B cell (primary cell): ENCODE measurements at regions not wholly inside any gene's neighbourhood (a gene's known extent, or its start where the extent isn't known, plus 50 kb on each side); places are given as distances from the start of the nearest gene placed in this dataset.

Experiments used
- ATAC-seq: fragments of 200-7000 bp; cut with Tn5 transposase; one replicate; pipeline ENCODE4 v1.10.0; 2021; ENCODE audit warnings: low read depth, mild to moderate bottlenecking, moderate number of reproducible peaks, moderate library complexity
- CTCF ChIA-PET: fragments of 350-600 bp; sonication (Branson Sonifier 250); formaldehyde crosslinking; loops from one replicate; lab custom pipeline; 2021; ENCODE audit warnings: antibody characterized with exemption, inconsistent platforms; lab: Charles Lee
- POLR2A ChIA-PET: fragments of 350-600 bp; sonication (Branson Sonifier 250); formaldehyde crosslinking; loops from one replicate; lab custom pipeline; 2021; ENCODE audit warnings: antibody characterized with exemption; lab: Charles Lee
- DNase-seq: peaks from one replicate; pipeline ENCODE4 v3.0.0; 2013
- H2AFZ ChIP-seq: 2 replicates; pipeline ENCODE4 v1.6.1; 2012; ENCODE audit warnings: mild to moderate bottlenecking, low read depth, low read length; ENCODE audit not compliant: insufficient read depth, poor library complexity, severe bottlenecking
- H3K27ac ChIP-seq, 2 donors: 1 replicate in 1 of 2; 2 replicates in 1 of 2; pipeline ENCODE4 v1.5.1; 2012 to 2013; ENCODE audit warnings: low read length in 2 of 2, mild to moderate bottlenecking in 2 of 2, moderate library complexity in 1 of 2
- H3K27me3 ChIP-seq, 4 experiments: fragments of 200-600 bp in 1 of 4; sonication (generic) in 1 of 4; replicated peaks in 1 of 4; 1 replicate in 2 of 4; 2 replicates in 2 of 4; pipeline versions ENCODE4 v1.6.1 to v1.7.0; 2013 to 2016; ENCODE audit warnings: low read length in 3 of 4, mild to moderate bottlenecking in 2 of 4, mixed read lengths in 1 of 4, moderate library complexity in 1 of 4; ENCODE audit not compliant: insufficient read depth in 4 of 4, control insufficient read depth in 3 of 4; ENCODE audit errors: control extremely low read depth in 1 of 4
- H3K36me3 ChIP-seq, 2 experiments: replicated peaks in 1 of 2; 1 replicate in 1 of 2; 2 replicates in 1 of 2; pipeline versions ENCODE4 v1.6.1 to v1.7.1; 2013; ENCODE audit warnings: low read length in 1 of 2; ENCODE audit not compliant: insufficient read depth in 2 of 2, control insufficient read depth in 1 of 2; ENCODE audit errors: control extremely low read depth in 1 of 2, extremely low read depth in 1 of 2
- H3K4me1 ChIP-seq, 2 donors: fragments of 200-600 bp in 1 of 2; sonication (generic) in 1 of 2; 1 replicate in 1 of 2; 2 replicates in 1 of 2; pipeline versions ENCODE4 v1.5.1 to v1.6.1; 2013 to 2017; ENCODE audit warnings: low read length in 2 of 2; ENCODE audit not compliant: control insufficient read depth in 2 of 2, insufficient read depth in 2 of 2
- H3K4me2 ChIP-seq: replicated peaks from 2 replicates; pipeline ENCODE3; 2012; ENCODE audit warnings: mild to moderate bottlenecking, low read depth, low read length; ENCODE audit not compliant: poor library complexity, severe bottlenecking
- H3K4me3 ChIP-seq, 5 experiments: fragments of 200-600 bp in 1 of 5; sonication (generic) in 1 of 5; 1 replicate in 3 of 5; 2 replicates in 2 of 5; pipeline versions ENCODE4 v1.5.1 to v1.7.0; 2011 to 2016; ENCODE audit warnings: low read length in 4 of 5, mild to moderate bottlenecking in 4 of 5, low read depth in 2 of 5, control low read depth in 1 of 5, moderate library complexity in 1 of 5; ENCODE audit not compliant: insufficient read depth in 1 of 5; ENCODE audit errors: control extremely low read depth in 1 of 5, extremely low read depth in 1 of 5
- H3K79me2 ChIP-seq: fragments of 200-600 bp; sonication (generic); one replicate; pipeline ENCODE4 v1.6.0; 2016; ENCODE audit warnings: low read length; ENCODE audit not compliant: control insufficient read depth, insufficient read depth
- H3K9ac ChIP-seq: fragments of 200-600 bp; sonication (generic); 2 replicates; pipeline ENCODE4 v1.6.1; 2017; ENCODE audit warnings: mild to moderate bottlenecking, low read length, moderate library complexity
- H3K9me3 ChIP-seq, 3 donors: one replicate each; pipeline versions ENCODE4 v1.6.1 to v1.7.1; 2013; ENCODE audit warnings: low read length in 2 of 3; ENCODE audit not compliant: control insufficient read depth in 2 of 3, insufficient read depth in 1 of 3; ENCODE audit errors: control extremely low read depth in 1 of 3
- H4K20me1 ChIP-seq: 2 replicates; pipeline ENCODE4 v1.6.0; 2012; ENCODE audit warnings: mild to moderate bottlenecking, low read length; ENCODE audit not compliant: insufficient read depth, control insufficient read depth, poor library complexity, severe bottlenecking
- H3K27ac Mint-ChIP-seq: one replicate; pipeline ENCODE4 v1.8.0; 2021; ENCODE audit warnings: mixed read lengths
- H3K27me3 Mint-ChIP-seq: one replicate; pipeline ENCODE4 v1.8.0; 2021; ENCODE audit warnings: mixed read lengths
- H3K4me1 Mint-ChIP-seq: one replicate; pipeline ENCODE4 v1.8.0; 2021; ENCODE audit warnings: mixed read lengths
- H3K4me3 Mint-ChIP-seq: one replicate; pipeline ENCODE4 v1.8.0; 2021; ENCODE audit warnings: mixed read lengths
- H3K9me3 Mint-ChIP-seq: one replicate; pipeline ENCODE4 v1.8.0; 2022; ENCODE audit warnings: mixed read lengths; ENCODE audit not compliant: insufficient read depth
- EZH2 ChIP-seq: IDR thresholded peaks from 2 replicates; pipeline ENCODE4 v1.6.1; 2012; ENCODE audit warnings: borderline replicate concordance, low read depth, mild to moderate bottlenecking, moderate library complexity, low read length; ENCODE audit not compliant: insufficient read depth, poor library complexity, severe bottlenecking
- WGBS: methylation state at CpG from one replicate; pipeline ENCODE4 v1.1.5; 2013; ENCODE audit warnings: missing lambda C conversion rate; ENCODE audit not compliant: insufficient coverage; 5-methylcytosine and 5-hydroxymethylcytosine counted together
- intact Hi-C: fragments of 100-400 bp; cut with micrococcal nuclease; formaldehyde crosslinking; loops from one replicate; pipeline ENCODE4 v1.10.0; 2022
- TF ChIP-seq, protein P1 (sequence below): fragments of 200-600 bp; IDR thresholded peaks from one replicate; pipeline ENCODE4 v1.8.0; 2022; ENCODE audit warnings: antibody characterized with exemption, mild to moderate bottlenecking

GRCh38 chr3:115254492-115255196, 107.6 kb upstream of the ZBTB20 start:
- Histone ChIP-seq H4K20me1 (no peaks in the 10 kb centered on the region), H3K36me3 (no peaks in the 10 kb centered on the region), H3K27me3 (no peaks in the 10 kb centered on the region), H3K4me2 (no peak overlapping the region), H3K27ac (no peak overlapping the region), H3K9ac (no peak overlapping the region), H3K4me3 (no peak overlapping the region), H2AFZ (no peak overlapping the region), H3K4me1 (no peaks in the 10 kb centered on the region), H3K9me3 (peaks cover 0 to 15% (median 0%) of the 10 kb centered on the region in 3 donors), H3K79me2 (no peaks in the 10 kb centered on the region)
- Mint-ChIP-seq H3K27me3 (peaks cover 6% of the 10 kb centered on the region), H3K4me1 (peaks cover 1% of the 10 kb centered on the region), H3K27ac (no peak overlapping the region), H3K4me3 (no peak overlapping the region), H3K9me3 (peaks cover 2% of the 10 kb centered on the region)
- WGBS, result 93% methylated on average over 19 of the region's 23 CpGs
- TF ChIP-seq, protein P1, sequence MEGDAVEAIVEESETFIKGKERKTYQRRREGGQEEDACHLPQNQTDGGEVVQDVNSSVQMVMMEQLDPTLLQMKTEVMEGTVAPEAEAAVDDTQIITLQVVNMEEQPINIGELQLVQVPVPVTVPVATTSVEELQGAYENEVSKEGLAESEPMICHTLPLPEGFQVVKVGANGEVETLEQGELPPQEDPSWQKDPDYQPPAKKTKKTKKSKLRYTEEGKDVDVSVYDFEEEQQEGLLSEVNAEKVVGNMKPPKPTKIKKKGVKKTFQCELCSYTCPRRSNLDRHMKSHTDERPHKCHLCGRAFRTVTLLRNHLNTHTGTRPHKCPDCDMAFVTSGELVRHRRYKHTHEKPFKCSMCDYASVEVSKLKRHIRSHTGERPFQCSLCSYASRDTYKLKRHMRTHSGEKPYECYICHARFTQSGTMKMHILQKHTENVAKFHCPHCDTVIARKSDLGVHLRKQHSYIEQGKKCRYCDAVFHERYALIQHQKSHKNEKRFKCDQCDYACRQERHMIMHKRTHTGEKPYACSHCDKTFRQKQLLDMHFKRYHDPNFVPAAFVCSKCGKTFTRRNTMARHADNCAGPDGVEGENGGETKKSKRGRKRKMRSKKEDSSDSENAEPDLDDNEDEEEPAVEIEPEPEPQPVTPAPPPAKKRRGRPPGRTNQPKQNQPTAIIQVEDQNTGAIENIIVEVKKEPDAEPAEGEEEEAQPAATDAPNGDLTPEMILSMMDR, result no peak
- no peak for TF ChIP-seq EZH2
- CTCF ChIA-PET, result no interaction called here
- POLR2A ChIA-PET, result no interaction called here
- intact Hi-C loops, result no loop called here
- DNase-seq, result no peak
- no peak for ATAC-seq

- Histone ChIP-seq H3K36me3 (no peaks in the 10 kb centered on the region), H3K27ac (no peak overlapping the region), H3K9ac (no peak overlapping the region), H3K27me3 (no peaks in the 10 kb centered on the region), H3K4me1 (no peaks in the 10 kb centered on the region), H3K4me2 (no peak overlapping the region), H2AFZ (no peak overlapping the region), H3K9me3 (peaks cover 0 to 15% (median 0%) of the 10 kb centered on the region in 3 donors), H3K79me2 (no peaks in the 10 kb centered on the region), H3K4me3 (no peak overlapping the region), H4K20me1 (no peaks in the 10 kb centered on the region)
- no peak overlapping the region for H3K27ac Mint-ChIP-seq
- ChIA-PET CTCF (no interaction called here), POLR2A (no interaction called here)
- TF ChIP-seq, protein P1, result no peak
- TF ChIP-seq EZH2, result no peak
- no peak overlapping the region for H3K4me3 Mint-ChIP-seq
- peaks cover 6% of the 10 kb centered on the region for H3K27me3 Mint-ChIP-seq
- peaks cover 2% of the 10 kb centered on the region for H3K9me3 Mint-ChIP-seq
- ATAC-seq (no peak), DNase-seq (no peak)
- intact Hi-C loops, result no loop called here
- 94% methylated on average over 8 of the region's 10 CpGs for WGBS
- H3K4me1 Mint-ChIP-seq, result peaks cover 1% of the 10 kb centered on the region
Observed at GRCh38 chr3:115255197-115255585, 108.1 kb upstream of the ZBTB20 start.
